Mesothelial cell of epicardium (in vitro differentiated cells): ENCODE measurements at regions not wholly inside any gene's neighbourhood (a gene's known extent, or its start where the extent isn't known, plus 50 kb on each side); places are given as distances from the start of the nearest gene placed in this dataset.
"Not testable (repeated sequence)": the region's sequence is repeated elsewhere in the genome, so short reads cannot be mapped to it uniquely, and the experiment has no call there.

ENCODE experiments used
- DNase-seq, 2 experiments: peaks; one replicate each; pipeline ENCODE4 v3.0.0; 2021; ENCODE audit warnings: low spot score in 2 of 2; ENCODE audit not compliant: unreplicated experiment in 2 of 2
- H3K27ac Mint-ChIP-seq: 2 replicates; pipeline ENCODE4 v1.8.0; 2021; ENCODE audit warnings: mixed read lengths
- H3K27me3 Mint-ChIP-seq: 2 replicates; pipeline ENCODE4 v1.8.0; 2021; ENCODE audit warnings: low read depth, mixed read lengths
- H3K36me3 Mint-ChIP-seq: 2 replicates; pipeline ENCODE4 v1.8.0; 2021; ENCODE audit warnings: mixed read lengths
- H3K4me1 Mint-ChIP-seq: 2 replicates; pipeline ENCODE4 v1.8.0; 2021; ENCODE audit warnings: mixed read lengths
- H3K4me3 Mint-ChIP-seq: 2 replicates; pipeline ENCODE4 v1.8.0; 2021; ENCODE audit warnings: mild to moderate bottlenecking, moderate library complexity, mixed read lengths
- H3K9me3 Mint-ChIP-seq: 2 replicates; pipeline ENCODE4 v1.8.0; 2021; ENCODE audit warnings: mixed read lengths
- TF ChIP-seq, protein P1 (sequence below): fragments of 200-600 bp; sonication (generic); IDR thresholded peaks from one replicate; pipeline ENCODE4 v1.5.0; 2021; ENCODE audit warnings: antibody characterized with exemption; ENCODE audit not compliant: unreplicated experiment

DNA sequence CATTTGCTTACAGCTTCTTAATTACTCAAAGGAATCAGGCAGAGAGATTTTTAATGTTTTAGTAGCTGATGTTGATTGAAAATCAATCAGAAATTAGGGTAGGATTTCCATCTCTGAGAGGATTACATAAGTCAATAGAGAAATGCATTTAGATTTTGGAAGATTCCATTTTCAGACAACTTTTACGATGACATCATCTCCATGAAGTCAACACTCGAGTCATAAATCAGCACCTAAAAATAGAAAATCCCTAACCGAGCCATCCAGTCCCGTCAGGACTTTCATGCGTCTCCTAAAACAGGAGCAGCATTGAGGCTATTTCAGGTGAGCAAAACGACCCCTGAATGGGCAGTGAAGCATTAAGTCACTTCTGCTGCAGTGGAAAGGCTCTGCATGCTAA, 279.7 kb upstream of the RNF32 start:
- Mint-ChIP-seq H3K36me3 (no peaks in the 10 kb centered on the region), H3K4me3 (no peak overlapping the region), H3K4me1 (no peaks in the 10 kb centered on the region), H3K9me3 (peaks cover 16% of the 10 kb centered on the region), H3K27me3 (no peaks in the 10 kb centered on the region), H3K27ac (no peak overlapping the region)
- TF ChIP-seq, protein P1, sequence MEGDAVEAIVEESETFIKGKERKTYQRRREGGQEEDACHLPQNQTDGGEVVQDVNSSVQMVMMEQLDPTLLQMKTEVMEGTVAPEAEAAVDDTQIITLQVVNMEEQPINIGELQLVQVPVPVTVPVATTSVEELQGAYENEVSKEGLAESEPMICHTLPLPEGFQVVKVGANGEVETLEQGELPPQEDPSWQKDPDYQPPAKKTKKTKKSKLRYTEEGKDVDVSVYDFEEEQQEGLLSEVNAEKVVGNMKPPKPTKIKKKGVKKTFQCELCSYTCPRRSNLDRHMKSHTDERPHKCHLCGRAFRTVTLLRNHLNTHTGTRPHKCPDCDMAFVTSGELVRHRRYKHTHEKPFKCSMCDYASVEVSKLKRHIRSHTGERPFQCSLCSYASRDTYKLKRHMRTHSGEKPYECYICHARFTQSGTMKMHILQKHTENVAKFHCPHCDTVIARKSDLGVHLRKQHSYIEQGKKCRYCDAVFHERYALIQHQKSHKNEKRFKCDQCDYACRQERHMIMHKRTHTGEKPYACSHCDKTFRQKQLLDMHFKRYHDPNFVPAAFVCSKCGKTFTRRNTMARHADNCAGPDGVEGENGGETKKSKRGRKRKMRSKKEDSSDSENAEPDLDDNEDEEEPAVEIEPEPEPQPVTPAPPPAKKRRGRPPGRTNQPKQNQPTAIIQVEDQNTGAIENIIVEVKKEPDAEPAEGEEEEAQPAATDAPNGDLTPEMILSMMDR: no peak
- DNase-seq: no peak

DNA sequence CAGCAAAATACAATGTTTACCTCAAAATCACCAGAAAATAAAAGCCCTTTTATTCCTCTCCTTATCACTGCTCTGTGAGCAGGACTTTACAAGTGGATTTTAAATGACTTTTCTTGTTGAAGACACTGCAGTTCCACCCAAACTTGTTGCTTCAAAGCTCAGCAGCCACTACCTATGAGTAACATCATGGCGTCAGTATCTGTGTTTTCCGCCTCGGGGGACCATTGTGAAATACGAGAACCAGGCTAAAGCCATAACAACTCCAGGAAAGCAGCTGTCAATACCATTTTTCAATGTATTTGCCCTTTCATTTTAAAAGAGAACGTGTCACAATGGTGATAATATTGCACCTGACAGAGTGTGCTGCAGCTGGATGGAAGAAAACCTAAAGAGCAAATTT, 284.0 kb upstream of the RNF32 start:
- no peaks in the 10 kb centered on the region for H3K36me3 Mint-ChIP-seq
- H3K27ac Mint-ChIP-seq: no peak overlapping the region
- H3K4me3 Mint-ChIP-seq: no peak overlapping the region
- no peak for DNase-seq
- TF ChIP-seq, protein P1: no peak
- H3K9me3 Mint-ChIP-seq: peaks cover 12% of the 10 kb centered on the region
- H3K27me3 Mint-ChIP-seq: no peaks in the 10 kb centered on the region
- no peaks in the 10 kb centered on the region for H3K4me1 Mint-ChIP-seq

DNA sequence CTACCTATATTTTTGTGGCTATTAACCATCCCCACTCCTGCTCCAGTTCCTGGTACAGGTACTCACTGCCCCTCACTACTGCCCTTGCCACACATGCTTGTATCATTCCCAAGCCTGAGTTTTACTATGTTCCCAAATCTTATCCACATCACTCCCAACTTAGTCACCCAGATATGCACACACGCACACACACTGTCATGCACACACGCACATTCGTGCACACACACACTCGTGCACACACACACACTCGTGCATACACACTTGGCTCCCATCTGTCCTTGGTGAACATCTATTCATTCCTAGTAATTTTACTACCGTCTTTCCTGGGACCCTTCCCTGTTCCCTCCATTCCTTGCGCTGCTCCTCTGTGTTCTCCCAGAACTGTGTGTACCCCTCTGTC, 287.2 kb upstream of the RNF32 start:
- peaks cover 2% of the 10 kb centered on the region for H3K27me3 Mint-ChIP-seq
- DNase-seq: no peak
- H3K4me3 Mint-ChIP-seq: no peak overlapping the region
- TF ChIP-seq, protein P1: no peak
- H3K36me3 Mint-ChIP-seq: no peaks in the 10 kb centered on the region
- H3K9me3 Mint-ChIP-seq: peaks cover 6% of the 10 kb centered on the region
- no peak overlapping the region for H3K27ac Mint-ChIP-seq
- H3K4me1 Mint-ChIP-seq: no peaks in the 10 kb centered on the region

DNA sequence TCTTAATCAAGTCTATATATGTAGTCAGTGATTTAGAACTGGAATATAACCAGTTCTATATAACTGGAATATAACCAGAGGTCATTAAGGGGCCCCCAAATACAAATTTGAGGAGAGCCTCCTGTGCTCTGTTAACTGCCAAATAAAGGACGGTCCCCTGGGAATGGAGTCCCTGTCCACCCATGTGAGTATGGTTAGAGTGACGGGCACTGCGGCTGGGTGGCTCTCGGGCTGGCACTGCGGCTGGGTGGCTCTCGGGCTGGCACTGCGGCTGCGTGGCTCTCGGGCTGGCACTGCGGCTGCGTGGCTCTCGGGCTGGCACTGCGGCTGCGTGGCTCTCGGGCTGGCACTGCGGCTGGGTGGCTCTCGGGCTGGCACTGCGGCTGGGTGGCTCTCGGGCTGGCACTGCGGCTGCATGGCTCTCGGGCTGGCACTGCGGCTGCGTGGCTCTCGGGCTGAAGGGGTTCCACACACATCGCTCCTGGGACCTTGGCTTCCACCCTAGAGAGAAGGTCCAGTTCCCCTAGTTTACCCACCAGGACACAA, 292.8 kb upstream of the RNF32 start:
- H3K36me3 Mint-ChIP-seq, H3K4me3 Mint-ChIP-seq, DNase-seq, H3K4me1 Mint-ChIP-seq, H3K9me3 Mint-ChIP-seq, H3K27ac Mint-ChIP-seq, H3K27me3 Mint-ChIP-seq: not testable (repeated sequence)

DNA sequence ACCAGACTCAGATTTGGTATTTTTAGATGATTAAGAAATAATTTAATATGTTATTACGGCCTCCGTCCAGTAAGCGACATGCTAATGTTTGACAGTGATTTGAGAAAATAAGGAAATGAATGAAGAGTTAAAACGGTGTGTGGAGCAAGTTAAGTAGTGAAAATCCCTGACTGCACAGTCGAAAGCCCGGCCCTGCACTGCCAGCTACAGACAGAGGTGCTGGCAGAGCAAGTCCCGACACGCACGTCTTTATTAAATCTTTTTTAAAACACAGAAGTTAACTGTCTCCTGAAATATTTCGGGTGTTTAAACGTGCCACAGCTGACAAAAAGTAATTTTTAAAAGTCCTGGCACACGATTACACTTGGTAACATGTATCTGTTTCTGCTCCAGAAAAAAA, 293.4 kb upstream of the RNF32 start:
- Mint-ChIP-seq H3K9me3 (no peaks in the 10 kb centered on the region), H3K27ac (no peak overlapping the region), H3K36me3 (no peaks in the 10 kb centered on the region), H3K4me1 (peaks cover 4% of the 10 kb centered on the region), H3K4me3 (no peak overlapping the region), H3K27me3 (peaks cover 2% of the 10 kb centered on the region)
- DNase-seq: no peak
- TF ChIP-seq, protein P1: no peak

DNA sequence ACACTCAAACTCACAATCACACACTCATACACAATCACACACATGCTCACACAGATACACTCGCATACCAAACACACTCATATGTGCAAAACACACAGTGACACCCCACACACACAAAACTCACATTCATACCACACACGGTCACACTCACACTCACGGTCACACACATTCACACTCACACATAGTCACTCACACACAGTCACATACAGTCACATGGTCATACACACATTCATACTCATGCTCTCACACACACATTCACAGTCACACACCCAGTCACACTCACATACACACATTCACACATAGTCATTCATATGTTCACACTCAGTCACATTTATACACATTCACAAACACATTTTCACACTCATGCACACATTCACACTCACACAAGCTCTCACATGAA, 296.0 kb upstream of the RNF32 start:
- Mint-ChIP-seq H3K4me1 (peaks cover 4% of the 10 kb centered on the region), H3K27me3 (no peaks in the 10 kb centered on the region), H3K9me3 (no peaks in the 10 kb centered on the region), H3K4me3 (no peak overlapping the region), H3K36me3 (no peaks in the 10 kb centered on the region), H3K27ac (no peak overlapping the region)
- no peak for DNase-seq
- TF ChIP-seq, protein P1: no peak
